ENCODE measurements at regions not wholly inside any gene's neighbourhood (a gene's known extent, or its start where the extent isn't known, plus 50 kb on each side); places are given as distances from the start of the nearest gene placed in this dataset.

DNA sequence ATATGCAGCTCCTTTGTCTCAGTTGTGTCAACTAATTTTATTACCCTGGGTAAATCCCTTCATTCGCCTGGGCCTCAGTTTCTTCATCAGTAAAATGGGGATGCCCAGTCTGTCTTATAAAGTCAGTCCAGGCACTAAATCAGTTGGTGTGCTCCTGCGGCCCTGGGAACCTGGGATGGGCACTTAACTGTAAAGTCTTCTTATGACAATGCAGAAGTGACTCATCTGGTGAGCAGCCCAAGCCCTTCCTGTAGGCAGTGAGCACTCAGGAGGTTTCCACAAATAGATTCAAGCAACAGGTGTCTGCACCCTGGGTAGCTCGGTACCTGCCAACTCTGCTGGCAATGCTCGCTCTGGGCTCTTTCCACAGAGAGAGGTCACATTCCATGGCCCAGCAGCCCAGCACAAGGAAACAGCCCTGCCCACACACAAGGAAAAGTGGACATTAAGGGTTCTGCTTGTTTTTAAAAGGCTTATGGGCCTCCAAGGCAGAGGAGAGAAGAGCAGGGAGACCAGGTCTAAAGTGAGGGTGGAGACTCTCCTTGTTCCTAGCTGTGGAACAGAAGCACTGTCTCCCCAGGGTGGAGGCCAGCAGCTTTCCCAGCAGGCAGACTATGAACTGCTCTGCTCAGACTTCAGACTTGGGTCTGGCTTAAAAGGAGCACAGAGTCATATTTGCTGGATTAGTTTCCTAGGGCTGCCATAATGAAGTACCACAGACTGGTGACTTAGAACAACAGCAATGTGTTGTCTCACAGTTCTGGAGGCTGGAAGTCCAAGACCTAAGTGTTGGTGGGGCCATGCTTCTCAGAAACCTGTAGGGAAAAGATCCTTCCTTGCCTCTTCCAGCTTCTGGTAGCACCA is 89.7 kb upstream of the ADRA1B start:
- DNase-seq: no peak

DNA sequence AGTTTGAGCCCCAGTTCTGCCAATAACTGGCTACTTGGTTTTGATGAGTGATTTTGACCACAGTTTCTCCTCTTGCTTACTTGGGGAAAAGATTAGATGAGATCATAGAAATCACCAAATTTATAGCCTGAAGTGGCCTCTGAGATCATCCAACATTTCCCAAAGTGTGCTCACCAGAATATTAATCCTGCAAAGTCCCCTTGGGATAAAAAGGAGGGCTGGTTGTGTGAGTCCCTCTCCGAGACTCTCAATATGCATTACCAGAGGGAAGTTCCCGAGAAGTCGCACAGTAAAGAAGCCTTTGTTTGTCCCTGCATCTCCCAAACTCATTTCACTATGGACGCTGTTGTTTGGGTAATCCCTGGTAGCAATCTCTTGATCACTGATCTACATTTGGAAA is 88.4 kb upstream of the ADRA1B start:
- no peak for DNase-seq

DNA sequence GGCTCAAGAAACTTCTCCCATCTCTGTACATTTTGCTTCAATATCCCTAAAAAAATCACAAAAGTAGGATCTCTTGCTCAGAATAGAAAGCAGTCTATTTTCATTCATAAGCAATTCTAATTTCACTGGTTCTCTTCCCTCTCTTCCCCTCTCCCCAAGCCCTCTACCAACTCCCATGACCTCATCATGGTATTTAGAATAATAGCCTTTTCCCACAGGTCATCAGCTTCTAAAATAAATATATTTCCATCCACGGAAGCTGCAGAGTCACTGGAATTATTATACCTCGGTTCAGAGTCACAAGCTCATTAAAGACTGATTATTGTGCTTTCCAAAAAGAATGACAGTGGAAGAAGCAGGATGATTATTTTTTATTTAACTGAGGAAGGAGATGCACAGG is 84.2 kb upstream of the ADRA1B start:
- no peak for DNase-seq

DNA sequence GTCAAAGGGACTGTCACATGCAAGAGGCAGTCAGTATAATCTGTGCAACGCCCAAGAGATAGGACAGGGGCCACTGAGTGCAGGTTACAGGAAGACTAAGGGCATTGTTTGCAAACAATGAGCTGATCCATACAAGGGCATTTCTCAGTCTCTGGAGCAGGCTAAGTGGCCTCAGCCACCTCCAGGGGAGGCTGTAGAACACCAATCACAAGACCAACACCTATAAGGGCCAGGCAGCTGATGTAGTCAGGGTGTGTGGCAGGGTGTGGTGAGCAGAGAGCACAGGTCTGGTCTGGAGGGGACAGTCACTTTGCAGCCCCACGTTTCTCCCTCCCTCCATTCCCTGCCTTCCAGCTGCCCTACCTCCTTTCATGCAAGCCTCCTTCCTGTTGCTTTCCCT is 83.2 kb upstream of the ADRA1B start:
- no peak for DNase-seq

DNA sequence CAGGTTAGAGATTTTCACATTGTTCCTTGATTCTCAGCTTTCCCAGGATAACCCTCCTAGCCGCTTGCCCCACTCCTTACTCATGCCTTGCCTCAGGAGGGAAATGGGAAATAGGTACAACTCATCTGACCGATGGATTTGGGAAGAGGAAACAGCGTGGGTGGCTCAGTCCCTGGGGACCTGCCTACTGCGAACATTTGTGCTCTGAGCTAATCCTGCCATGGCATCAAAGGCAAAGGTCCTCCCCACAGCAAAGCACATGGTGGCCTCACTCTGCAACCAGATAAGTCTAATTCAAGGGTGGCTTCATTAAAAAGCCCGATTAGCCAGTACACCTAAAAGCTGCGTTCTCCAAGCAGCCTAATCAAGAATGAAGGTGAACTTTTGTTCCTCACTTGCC is 82.4 kb upstream of the ADRA1B start:
- DNase-seq: no peak

DNA sequence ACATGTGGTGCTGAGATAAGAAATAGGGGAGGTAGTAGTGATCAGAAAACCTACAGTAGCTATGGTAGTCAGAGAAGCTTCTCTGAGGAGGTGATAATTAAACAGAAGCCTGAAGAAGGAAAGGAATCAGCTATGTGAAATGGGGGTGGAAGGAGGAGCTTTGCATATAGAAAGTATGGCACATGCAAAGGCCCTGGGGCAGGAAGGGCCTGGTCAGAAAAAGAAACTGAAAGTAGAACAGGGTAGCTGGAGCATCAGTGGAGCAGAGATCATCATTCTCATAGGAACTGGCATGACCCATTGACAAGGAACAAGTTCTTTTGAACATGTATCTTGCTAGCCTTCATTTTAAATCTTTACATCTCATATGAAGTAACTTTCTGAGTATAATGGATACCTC is 80.7 kb upstream of the ADRA1B start:
- no peak for DNase-seq

DNA sequence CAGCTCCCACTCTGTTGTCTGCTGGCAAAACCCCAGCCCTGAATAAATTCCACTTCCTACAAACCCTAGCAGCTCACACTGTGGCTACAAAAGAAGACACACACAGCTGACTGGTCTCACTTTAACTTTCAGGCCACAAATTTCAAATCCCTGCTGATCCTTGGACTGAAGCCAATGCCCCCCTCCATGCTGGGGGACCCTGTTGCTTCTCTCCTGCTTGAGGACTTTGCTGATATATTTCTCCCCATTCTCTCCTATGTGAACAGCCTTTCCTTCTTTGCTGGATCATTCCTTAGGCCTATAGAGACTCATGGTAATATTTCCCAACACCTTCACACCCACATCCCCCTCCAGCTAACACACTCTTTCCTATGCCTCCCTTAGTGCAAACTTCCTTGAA is 79.6 kb upstream of the ADRA1B start:
- DNase-seq: no peak

DNA sequence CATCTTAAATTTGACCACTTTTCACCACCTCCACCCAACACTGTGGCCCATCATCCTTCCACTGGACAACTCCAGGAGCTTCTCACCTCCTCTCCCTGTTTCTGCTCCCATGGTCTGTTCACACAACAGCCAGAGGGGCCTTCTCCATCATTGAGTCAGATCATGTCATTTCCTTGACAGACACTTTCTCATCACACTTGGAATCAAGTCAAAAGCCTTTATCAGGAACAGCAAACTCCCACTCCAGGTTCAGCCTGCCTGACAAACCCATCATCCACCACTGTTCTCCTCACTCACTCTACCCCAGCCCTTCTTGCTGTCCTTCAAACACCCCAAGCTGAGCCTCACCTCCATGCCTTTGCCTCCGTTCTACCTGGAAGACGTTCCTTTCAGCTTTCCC is 78.4 kb upstream of the ADRA1B start:
- no peak for DNase-seq

DNA sequence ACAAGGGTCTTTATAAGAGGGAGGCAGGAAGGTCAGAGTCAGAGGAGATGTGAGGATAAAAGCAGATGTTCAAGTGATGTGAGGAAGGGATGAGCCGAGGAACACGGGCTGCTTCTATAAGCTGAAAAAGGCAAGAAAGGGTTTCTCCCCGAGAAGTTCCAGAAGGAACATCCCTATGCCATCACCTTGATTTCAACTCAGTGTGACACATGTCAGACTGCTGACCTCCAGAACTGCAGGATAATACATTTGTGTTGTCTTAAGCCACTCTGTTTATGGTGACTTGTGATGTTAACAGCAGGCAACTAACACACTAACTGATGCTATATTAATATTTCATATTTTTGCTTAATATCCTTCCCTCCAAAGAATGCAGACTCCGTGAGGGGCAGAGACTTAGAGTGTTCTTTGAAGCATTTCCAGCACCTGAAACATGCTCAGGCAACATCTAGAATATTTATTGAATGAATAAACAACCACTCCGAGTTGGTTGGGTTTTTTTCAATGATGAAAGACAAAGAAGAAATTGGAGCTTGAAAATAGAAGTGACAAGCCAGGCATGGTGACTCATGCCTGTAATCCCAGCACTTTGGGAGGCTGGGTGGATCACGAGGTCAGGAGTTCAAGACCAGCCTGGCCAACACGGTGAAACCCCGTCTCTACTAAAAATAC is 77.6 kb upstream of the ADRA1B start:
- DNase-seq: no peak

DNA sequence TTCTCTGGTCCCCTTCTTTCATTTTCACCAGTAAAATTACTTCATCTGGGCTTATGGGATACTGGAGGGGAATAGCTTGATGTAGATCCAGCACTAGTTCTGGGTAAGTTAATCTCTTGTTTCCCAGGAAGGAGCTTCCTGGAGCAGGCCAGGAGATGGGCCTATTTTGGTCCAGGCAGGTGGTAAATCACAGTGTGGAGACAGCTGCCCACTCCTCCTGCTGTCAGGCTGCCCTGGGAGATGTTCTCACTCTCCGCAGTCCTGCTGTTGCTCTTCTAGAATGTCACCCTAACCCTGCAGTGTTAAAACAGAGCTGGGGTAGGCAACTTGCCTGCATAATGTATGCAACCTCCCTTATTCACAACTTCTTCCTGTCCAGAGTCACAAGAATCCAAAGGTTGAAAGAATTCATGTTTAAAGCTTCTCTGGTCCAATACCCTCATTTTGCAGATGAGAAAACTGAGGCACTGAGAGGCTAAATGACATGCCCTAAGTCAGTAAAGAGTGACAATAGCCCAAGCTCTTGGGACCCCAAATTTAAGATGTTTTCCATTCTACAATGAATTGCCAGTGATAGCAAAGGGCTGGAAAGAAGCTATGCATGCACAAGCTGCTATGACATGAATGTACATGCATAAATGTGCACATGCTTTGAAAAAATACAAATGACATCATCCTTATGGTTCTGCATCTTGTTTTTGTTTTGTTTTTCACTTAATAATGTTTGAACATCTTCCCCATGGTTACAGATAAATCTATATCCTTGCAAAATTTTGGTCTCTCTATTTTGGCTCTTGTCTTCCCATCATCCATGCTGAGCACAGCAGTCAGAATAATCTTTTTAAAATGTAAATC is 71.8 kb upstream of the ADRA1B start:
- no peak for DNase-seq

DNA sequence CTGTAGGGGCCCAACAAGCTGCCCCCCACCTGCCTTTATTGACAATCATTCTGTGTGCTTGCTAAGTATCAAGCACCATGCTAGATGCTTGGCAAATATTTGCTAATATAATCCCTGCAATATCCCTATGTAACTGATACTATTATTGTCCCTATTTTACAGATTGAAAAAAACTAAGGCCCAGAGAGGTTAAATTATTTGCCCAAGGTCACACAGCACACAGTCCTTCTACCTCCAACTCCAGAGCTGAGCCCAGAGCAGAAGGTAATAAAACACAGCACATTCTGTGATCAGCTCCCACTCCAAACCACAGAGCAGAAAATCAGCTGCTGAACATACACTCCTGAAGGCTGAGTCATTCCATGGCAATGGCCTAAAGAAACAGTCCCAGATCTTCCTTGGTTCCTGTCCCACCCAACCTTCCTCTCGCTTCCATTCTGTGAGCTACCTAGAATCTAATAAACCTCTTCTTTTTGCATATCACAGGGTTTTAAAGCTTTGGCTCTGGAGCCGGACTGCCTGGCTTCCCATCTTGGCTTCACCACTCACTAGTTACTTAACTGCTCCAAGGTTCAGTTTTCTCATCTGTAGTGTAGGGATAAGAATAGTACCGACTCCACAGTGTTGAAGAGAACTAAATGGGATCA is 66.7 kb upstream of the ADRA1B start:
- no peak for DNase-seq

DNA sequence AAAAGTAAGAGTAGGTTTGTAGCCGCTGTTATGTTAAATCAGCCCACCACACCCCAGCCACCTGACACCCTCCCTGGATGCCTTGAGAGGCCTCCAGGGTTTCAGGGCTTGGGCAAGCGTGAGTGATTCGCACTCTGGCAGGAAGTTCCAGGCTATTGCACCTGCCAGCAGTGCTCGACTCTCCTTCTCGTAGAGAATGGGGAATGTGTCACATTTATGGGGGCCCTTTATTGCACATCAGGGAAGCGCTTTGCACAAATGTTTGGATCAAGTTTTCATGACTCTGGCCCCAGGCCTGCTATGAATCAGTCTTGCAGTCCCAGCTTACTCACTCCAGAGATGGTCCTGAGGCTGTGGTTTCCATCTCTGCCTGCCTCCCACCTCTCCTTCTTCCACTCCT is 66.1 kb upstream of the ADRA1B start:
- no peak for DNase-seq

DNA sequence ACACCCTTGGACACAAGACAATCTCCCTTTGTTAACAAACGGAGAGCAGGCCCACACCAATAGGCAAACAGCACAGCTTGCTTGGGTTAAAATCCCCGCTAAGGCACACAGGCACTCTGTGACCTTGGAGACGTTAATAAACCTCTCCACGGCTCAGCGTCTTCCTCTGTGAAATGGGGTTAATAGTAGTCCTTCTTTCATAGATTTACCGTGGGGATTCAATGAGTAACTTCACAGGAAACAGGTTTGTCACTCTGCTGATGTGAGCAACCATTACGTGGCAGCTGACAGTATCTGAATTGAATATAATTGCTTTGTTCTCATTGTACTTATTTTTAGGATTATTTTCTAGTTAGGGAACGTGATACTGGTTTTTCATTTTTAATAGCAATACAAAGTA is 65.2 kb upstream of the ADRA1B start:
- no peak for DNase-seq

DNA sequence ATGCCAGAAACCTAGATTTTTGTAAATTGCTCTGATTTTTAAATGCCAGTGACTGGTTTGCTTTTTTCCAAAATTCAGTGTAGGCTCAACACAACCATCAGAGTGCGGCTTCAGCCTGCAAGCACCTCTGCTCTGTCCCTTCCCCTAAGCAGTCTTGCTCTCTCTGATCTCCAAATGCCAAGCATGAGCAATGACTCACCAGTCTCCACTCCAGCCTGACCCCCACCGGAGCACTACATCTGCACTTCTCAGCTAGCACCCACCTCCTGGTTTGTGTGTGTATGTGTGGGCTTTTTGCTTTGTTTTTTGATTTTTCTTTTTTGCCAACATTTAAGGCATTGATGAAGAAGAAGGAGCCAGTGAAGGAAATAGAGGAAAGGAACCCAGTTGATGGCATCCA is 61.4 kb upstream of the ADRA1B start:
- DNase-seq: no peak

DNA sequence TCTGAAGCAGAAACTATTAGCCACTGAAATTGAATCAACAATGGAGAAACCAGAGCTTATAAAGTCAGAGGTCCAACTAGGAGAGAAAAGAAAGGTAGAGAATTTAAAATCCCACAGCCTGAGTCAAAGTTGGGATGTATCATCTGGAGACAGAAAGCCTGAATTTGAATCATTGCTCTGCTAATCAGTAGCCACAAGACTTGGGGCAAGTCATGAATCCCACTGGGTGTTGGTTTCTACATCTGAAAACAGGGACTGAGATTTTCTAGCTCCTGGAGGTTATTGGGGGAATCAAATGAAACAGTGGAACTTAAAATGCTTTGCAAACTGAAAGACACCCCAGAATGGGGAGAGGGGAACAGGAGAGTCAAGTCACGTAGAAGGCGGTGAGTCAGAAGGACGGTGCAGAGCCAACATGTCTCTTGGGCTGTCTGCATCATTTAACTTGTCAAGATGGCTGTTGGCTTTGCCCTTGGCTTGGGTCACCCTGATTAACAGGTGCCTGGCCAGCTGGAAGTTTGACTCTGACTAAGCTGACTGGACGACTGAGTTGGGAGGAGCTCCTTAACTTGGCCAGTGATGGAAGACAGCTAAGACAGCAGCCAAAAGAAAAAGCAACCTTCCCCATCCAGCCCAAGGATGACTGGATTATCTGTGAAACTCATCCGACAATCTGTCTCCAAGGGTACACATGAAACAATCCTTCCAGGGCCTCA is 60.6 kb upstream of the ADRA1B start:
- DNase-seq: no peak

DNA sequence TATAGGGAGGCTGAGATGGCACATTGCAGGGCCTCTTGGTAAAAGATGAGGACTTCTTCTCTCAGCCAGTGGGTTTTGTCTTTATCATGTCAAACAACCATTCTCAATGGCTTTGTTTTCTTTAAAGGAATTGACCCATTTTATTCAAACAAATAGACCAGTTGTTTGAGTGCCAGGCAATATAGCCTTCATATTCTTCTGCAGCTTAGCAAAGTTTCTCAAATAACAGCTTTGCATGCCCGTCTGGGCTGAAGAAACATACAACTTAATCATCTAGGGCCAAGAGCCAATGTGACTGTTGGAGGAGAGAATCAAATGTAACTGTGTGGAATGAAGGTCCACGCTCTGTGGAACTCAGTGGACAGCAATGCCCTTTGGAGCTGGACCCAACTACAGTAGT is 57.4 kb upstream of the ADRA1B start:
- DNase-seq: no peak

DNA sequence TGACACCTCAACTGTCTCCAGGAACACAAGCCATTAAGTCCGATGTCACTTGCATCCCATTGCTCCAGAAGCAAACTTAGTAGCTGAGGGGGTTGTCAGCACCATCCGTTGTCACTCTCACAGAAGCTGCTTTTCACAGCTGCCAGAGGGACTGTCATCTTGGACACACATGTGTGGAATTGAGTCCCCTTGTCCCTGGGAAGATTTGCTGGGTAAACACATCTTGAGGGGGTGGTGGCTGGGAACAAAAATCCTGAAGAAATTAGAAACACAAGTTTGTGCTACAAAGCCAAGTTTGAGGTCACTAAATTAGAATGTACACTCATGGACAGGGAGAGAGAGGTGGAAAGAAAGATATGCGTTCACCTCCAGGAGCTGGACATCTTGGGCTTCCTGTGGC is 55.2 kb upstream of the ADRA1B start:
- DNase-seq: no peak

DNA sequence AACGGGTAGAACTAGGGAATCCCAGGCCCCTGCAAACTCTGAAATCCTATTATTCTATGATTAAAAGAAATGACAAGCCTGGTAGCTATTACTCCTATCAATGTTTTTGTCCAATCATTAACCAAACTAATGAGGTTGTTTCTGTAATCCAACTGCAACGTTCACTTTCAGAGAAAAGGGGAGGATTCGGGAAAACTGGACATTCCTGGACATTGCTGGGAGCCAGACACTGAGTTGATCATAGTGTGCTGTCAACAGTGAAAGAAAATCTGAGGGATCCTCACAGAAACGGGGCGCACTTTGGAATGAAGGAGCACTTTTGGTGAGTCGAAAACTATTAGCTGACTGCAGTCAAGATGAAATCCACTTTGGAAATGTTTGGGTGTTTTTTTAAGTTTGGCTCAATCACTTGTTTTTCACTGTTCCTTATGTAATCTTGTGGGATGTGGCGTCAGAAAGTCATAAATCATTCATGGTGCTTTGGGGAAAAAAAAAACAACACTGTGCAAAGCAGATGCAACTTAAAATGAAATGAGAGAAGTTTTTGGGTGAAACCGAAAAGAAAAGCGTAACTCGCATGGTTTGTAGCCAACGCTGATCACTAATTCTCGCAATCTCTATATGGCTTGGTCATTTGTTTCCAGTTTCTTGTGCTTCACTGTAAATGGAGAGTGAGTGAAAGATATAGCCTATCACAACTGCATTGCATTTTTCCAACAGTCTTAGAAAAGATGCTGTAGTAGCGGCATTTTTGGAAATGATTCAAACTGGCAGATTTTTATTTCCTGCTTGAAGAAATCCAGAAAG is 51.2 kb upstream of the ADRA1B start:
- no peak for DNase-seq

DNA sequence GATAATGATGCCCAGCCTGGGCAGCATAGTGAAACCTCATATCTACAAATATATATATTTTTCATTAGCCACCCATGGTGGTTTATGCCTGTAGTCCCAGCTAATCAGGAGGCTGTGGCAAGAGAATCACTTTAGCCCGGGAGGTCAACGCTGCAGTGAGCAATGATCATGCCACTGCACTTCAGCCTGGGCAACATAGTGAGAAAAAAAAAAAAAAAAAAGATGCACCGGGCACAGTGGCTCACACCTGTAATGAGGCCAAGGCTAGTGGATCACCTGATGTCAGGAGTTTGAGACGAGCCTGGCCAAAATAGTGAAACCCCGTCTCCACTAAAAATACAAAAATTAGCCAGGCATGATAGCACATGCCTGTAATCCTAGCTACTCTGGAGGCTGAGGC is 50.2 kb upstream of the ADRA1B start:
- no peak for DNase-seq
